ENCODE measurements at regions not wholly inside any gene's neighbourhood (a gene's known extent, or its start where the extent isn't known, plus 50 kb on each side); places are given as distances from the start of the nearest gene placed in this dataset.

- Histone ChIP-seq H3K4me1 (replicated peaks in 1 of 2) (no peaks in the 10 kb centered on the region), H3K4me3 (no peak overlapping the region), H3K36me3 (replicated peaks in 1 of 2) (no peaks in the 10 kb centered on the region), H3K27me3 (no peaks in the 10 kb centered on the region), H3K9me3 (replicated peaks in 1 of 3) (no peaks in the 10 kb centered on the region), H3K27ac (no peak overlapping the region)
- WGBS, 4 donors, result 34 to 43% (median 35%) methylated on average over 3 of the region's 3 CpGs
- DNase-seq, result no peak
- no peak for TF ChIP-seq CTCF (IDR thresholded peaks at IDR 0.05)
- no peak for TF ChIP-seq POLR2A (IDR thresholded peaks at IDR 0.05)
- intact Hi-C loops (cut with DNase I), result no loop called here
These were observed 1109.5 kb downstream of the SLITRK1 start for GRCh38 chr13:82772816-82773215.

DNA sequence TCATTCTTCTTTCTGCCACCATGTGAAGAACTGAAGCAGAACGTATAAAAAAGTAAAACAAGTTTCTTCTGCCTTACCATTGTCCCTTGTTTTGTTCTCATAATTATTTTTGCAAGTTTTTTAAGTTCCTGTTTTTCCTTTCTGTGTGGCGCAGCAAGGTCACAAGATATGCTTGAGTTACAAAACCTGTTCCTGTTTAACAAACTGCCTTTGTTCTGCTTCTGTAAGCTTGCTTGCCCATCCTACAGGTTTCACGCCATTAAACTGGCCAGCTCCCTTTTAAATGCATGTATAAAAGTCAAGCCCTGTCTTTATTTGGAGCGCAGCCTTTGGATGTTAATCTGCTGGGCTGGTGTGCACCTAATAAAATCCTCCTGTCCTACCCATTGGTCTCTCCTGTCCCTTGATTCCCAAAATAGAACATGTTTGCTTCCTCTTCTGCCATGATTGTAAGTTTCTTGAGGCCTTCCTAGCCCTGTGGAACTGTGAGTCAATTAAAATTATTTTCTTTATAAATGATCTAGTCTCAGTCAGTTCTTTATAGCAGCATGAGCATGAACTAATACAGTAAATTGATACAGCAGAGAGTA, 1115.4 kb downstream of the SLITRK1 start:
- intact Hi-C loops (cut with DNase I), result no loop called here
- 35 to 84% (median 53%) methylated on average over 4 of the region's 4 CpGs for WGBS, 4 donors
- DNase-seq, result no peak
- H3K9me3 ChIP-seq (replicated peaks in 1 of 3), result no peaks in the 10 kb centered on the region
- no peaks in the 10 kb centered on the region for H3K36me3 ChIP-seq (replicated peaks in 1 of 2)
- H3K4me1 ChIP-seq (replicated peaks in 1 of 2), result no peaks in the 10 kb centered on the region
- H3K27me3 ChIP-seq, result no peaks in the 10 kb centered on the region
- no peak overlapping the region for H3K27ac ChIP-seq
- no peak for TF ChIP-seq POLR2A (IDR thresholded peaks at IDR 0.05)
- TF ChIP-seq CTCF (IDR thresholded peaks at IDR 0.05), result no peak
- H3K4me3 ChIP-seq, result no peak overlapping the region

- Histone ChIP-seq H3K9me3 (replicated peaks in 1 of 3) (no peaks in the 10 kb centered on the region), H3K36me3 (replicated peaks in 1 of 2) (no peaks in the 10 kb centered on the region), H3K27ac (no peak overlapping the region), H3K4me1 (replicated peaks in 1 of 2) (no peaks in the 10 kb centered on the region), H3K4me3 (no peak overlapping the region), H3K27me3 (no peaks in the 10 kb centered on the region)
- 77 to 93% (median 87%) methylated on average over 1 of the region's 1 CpG; no CpG with 5 or more reads in 1 of the 4 donors for whole genome bisulfite sequencing, 4 donors
- peak in 1 of 7 donors; percentile 3 for DNase-seq
- TF ChIP-seq CTCF (IDR thresholded peaks at IDR 0.05) (peak in 1 of 6 experiments; percentile 15), POLR2A (IDR thresholded peaks at IDR 0.05) (no peak)
- intact Hi-C loops (cut with DNase I), result no loop called here
These were observed 1124.2 kb downstream of the SLITRK1 start for GRCh38 chr13:82758044-82758443.

DNA sequence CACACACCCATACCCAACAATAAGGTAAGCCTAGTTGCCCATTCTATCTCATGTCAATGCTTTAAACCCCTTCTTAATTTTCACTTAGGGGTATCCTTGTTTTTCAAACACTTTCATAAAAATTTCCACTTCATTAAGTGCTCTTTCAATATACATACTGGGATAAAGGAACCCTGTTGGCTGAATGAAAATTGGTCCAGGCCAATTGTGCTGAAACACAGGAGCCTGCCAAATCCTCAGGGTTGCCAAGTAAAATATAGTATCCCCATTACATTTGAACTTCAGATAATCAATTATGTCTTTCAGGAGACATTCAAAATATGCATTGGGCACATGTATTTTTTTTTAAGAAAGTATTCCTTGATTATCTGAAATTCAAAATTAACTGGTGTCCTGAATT, 1131.1 kb downstream of the SLITRK1 start:
- Histone ChIP-seq H3K27ac (no peak overlapping the region), H3K36me3 (replicated peaks in 1 of 2) (no peaks in the 10 kb centered on the region), H3K4me1 (replicated peaks in 1 of 2) (no peaks in the 10 kb centered on the region), H3K9me3 (replicated peaks in 1 of 3) (peaks cover 0 to 4% (median 0%) of the 10 kb centered on the region in 3 donors), H3K4me3 (no peak overlapping the region), H3K27me3 (no peaks in the 10 kb centered on the region)
- TF ChIP-seq POLR2A (IDR thresholded peaks at IDR 0.05), result no peak
- no peak for TF ChIP-seq CTCF (IDR thresholded peaks at IDR 0.05)
- DNase-seq, result no peak
- intact Hi-C loops (cut with DNase I), result no loop called here
